Fibroblast of skin of abdomen (primary cell): ENCODE measurements at regions not wholly inside any gene's neighbourhood (a gene's known extent, or its start where the extent isn't known, plus 50 kb on each side); places are given as distances from the start of the nearest gene placed in this dataset.
A peak's percentile ranks its signal among the peaks of the same experiment; 100 is the strongest.

Source experiments
- DNase-seq: peaks from one replicate; pipeline ENCODE4 v3.0.0-alpha.2; 2013

DNA sequence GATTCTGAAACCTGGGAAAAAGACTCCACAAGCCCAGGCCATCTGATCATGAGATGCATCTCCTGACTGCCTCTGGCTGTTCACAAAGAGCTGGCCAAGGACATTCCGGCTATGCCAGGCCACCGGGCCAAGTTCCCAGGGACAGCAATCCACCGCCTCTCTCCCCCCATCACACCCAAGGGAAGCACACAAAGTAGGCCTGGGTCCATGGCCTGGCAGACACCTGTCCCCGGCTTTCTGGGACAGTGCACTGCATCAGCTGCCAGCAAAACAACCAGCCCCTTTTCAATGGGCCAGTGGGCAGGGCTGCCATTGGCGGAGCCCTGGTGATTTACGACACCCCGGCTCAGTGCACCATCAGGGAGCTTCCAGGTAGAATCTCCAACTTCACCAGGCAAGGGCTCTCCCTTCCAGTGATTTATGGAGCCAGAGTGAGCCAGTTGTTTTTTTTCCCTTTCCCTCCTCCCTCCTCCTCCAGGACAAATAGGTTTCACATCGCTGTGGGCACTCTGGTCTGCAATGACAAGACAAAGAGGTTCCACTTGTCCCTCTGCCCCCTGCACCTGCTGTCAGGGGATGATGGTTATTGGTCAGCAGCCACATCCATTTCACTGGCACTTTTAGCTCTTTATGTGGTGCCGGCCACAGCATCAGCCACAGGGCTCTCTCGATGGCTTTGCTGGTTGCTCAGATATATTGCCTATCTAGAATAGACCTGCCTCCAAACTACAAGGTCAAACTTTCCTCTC lies 149.6 kb downstream of the SLC38A6 start:
- no peak for DNase-seq

DNA sequence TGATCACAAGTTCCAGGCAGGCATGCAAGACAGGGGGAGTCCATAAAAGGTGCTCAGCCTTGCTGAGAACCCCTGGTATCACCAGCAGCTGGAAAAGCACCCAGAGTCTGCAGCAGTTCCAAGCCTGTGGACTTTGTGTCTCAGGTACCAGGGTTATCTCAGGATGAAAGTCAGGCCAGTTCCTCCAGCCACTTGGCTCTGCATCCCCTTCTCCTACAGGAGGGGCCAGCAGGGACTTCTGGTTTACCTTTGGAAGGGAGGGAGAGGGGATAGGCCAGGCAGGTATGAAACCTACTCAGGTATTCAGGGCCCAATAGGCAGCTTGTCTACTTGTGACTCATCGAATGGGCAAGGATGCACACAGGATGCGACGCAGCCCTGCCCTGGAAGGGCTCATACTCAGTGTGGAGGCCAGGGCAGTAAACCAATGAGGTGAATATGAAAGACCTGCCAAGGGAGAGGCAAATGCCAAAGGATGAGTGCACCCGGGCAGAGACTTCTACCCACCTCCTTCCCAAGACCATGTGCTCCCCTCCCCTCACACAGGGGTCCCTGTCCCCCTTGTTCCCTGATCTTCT lies 148.2 kb downstream of the SLC38A6 start:
- DNase-seq: no peak

DNA sequence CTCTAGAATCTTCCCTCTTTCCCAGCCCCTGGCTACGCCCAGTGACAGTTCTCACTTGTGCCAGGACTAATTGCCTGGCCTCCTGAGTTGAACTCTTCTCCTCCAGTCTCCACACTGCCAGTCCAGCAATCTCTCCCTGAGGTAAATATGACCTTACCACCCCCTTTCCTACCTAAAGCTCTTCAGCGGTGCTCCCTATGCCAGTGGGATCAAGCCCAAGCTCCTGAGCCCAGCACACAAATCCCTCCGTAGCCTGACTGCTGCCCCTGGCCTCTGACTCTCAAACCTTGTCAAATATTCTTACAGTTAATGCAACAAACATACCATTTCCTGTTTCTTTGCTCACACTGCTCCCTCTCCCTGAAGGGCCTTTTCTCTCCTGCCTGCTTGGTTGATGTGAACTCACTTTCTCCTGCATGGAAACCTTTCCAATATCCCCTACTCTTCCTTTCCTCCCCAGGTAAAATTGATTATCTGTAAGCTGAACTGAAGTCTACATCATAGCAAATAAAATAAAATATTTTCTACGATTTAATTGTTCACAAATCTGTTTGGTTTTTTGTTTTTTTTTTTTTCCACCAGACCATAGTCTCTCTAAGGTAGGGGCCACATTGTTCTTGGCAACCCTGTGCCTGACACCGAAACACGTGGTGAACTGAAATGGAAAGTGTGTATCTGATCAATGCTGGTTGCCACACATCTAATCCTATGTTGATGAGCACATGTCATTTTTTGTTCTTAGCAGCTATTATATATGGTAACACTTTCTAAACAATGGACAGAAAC lies 147.5 kb downstream of the SLC38A6 start:
- DNase-seq: no peak

GRCh38 chr14:61126603-61127498 lies 145.8 kb downstream of the SLC38A6 start:
- no peak for DNase-seq

DNA sequence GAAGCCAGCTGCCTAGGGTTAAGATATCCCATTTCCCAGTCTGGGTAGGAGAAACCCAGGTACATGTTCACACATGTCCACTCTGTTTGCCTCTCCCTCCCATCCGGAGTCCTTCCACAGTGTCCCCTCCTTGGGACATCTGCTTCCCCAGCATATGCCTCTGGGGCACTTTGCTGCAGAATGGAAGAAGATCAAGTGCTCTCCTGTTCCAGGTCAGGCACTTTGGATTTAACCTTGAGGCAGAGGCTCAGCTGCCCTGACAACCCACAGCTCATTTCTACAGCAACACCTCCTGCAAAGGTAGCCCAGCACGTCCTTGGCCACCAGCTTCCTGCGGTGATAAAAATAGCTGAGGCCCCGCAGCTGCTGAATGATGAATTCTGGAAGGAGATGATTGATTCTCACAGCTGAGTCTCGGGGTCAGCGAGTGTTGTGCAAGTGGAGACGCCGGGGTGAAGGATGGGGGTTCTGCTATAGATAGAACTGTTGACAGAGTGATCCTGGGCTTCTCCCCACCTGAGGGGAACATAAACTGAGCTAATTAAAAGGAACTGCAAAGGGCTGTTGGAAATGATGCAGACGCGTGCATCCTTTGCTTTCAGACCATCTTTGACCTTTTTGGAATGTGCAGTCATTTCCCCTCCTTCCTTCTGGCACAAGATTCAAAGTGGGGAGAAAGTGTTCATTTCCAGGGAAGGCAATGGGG lies 145.0 kb downstream of the SLC38A6 start:
- DNase-seq: peak; percentile 51

DNA sequence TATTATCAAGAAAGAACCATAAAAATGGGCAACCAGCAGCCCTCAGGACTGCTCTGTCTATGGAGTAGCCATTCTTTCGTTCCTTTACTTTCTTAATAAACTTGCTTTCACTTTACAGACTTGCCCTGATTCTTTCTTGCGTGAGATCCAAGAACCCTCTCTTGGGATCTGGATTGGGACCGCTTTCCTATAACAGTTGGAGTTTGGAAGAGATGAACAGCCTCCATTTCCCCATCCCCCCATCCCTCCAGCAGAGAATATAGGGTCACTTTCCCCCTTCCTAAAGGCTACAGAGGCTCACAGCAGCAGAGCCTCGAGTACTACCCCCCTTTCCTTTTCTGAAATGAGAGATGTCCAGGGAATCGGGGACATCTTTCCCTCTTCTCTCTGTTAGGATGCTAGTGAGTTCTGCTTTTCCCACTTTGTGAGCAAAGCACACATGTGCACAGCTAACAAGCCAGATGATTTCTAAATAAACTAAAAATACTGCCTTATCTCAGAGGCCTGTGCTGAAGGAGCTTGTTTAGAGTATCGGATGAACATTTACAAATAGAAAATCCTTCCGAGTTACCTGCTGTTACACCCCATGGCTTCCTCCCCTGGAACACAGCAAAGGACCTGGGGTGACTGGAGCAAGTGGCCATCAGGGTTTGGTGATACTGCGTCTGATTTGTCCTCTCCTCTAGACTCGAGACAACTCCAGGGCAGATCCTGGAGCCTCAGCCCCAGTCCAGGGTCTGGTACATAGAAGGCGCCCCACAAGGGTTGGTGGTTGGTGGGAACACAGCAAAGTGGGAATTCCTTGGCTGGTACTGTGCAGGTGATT lies 144.2 kb downstream of the SLC38A6 start:
- no peak for DNase-seq

- DNase-seq: no peak
Measured at GRCh38 chr14:61122862-61123261, 141.8 kb downstream of the SLC38A6 start.

GRCh38 chr14:61121355-61121787 lies 140.3 kb downstream of the SLC38A6 start:
- no peak for DNase-seq

DNA sequence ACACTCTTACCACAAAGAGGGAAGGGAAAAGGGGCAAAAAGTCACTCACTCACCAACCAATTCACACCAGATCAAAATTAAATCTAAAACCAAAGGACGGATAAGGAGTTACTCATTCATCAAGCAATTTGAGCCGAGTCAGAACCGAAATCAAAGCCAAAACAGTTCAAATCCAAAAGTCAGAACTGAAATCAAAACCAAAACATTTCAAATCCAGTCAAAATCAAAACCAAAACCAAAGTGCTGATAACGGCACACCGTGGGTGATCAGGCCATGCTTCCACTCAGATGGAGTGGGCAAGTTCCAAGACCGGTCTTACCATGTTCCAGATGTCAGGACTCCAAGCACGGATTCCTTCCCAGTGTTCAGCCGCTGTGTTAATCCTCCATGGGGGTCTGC lies 139.5 kb downstream of the SLC38A6 start:
- no peak for DNase-seq

DNA sequence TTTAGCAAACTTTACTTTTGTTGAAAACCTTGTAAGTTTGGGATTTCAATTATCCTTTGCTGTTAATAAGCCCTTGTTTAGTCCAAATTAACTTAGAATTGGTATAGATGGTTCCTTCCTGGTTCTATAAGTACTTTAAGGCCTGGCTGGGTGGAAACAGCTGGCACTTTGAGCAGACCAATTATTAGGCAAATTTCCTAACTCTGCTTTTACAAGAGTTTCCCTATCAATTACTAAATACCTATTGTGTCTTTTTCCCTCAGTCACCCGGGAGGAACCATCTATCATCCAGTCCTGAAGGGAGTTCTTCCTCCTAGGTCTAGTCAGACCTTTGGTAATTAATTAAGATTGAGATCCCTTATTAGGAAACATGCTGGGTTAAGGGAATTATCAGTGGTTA lies 138.0 kb downstream of the SLC38A6 start:
- no peak for DNase-seq

GRCh38 chr14:61116369-61116768 lies 135.3 kb downstream of the SLC38A6 start:
- no peak for DNase-seq

GRCh38 chr14:61113561-61114225 lies 132.6 kb downstream of the SLC38A6 start:
- DNase-seq: no peak

- DNase-seq: no peak
Measured at GRCh38 chr14:61112506-61112905, 131.5 kb downstream of the SLC38A6 start.

DNA sequence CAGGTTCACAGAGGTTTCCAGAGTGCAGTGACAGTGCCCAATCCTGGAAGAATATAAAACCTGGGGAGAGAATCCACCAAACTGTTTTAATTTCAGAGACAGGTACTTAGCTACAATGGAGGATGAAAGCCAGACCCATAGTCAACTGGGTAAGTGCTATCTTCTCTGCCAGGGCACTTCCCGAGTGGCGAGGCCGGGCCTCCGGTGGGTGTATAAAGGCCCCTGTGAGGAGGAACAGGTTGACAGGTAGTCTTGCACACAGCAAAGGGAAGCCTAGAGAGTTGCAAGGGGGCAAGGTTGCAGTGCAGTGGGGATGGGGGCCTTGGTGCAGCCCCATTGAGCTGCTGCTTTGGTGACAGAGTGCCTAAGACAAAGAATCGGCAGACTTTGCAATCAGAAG lies 130.7 kb downstream of the SLC38A6 start:
- DNase-seq: no peak

- DNase-seq: peak; percentile 41
Measured at GRCh38 chr14:61111209-61111665, 130.2 kb downstream of the SLC38A6 start.

- no peak for DNase-seq
Measured at GRCh38 chr14:61110316-61111082, 129.5 kb downstream of the SLC38A6 start.

- no peak for DNase-seq
Measured at GRCh38 chr14:61109288-61109687, 128.2 kb downstream of the SLC38A6 start.

GRCh38 chr14:61108496-61109141 lies 127.6 kb downstream of the SLC38A6 start:
- DNase-seq: no peak
